Kasumi-1 (cell line): ENCODE measurements at regions not wholly inside any gene's neighbourhood (a gene's known extent, or its start where the extent isn't known, plus 50 kb on each side); places are given as distances from the start of the nearest gene placed in this dataset.

Source experiments
- DNase-seq, 2 experiments: peaks; one replicate each; lab custom pipeline; 2025; lab: John Stamatoyannopoulos, UW

DNA sequence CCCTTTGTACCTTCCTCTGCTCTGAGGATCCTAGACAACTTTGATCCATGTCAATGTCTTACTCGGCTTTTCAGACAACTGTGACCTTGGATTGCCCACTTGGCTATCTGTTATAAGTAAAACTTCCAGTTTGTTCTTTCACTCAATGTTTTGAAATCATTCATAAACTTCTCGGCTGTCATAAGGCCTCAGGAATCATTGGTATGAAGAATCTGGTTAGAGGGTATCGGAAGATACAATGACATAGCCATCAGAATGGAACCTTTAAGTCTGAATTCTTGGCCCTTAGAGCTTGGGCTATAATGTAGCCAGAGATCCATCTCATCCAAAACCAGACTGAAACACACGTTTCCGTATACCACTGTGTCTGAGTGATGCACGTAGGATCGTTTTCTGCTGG lies 59.0 kb upstream of the WDR1 start:
- no peak for DNase-seq

- DNase-seq, result no peak
These were observed 57.5 kb upstream of the WDR1 start for GRCh38 chr4:10173754-10174749.

DNA sequence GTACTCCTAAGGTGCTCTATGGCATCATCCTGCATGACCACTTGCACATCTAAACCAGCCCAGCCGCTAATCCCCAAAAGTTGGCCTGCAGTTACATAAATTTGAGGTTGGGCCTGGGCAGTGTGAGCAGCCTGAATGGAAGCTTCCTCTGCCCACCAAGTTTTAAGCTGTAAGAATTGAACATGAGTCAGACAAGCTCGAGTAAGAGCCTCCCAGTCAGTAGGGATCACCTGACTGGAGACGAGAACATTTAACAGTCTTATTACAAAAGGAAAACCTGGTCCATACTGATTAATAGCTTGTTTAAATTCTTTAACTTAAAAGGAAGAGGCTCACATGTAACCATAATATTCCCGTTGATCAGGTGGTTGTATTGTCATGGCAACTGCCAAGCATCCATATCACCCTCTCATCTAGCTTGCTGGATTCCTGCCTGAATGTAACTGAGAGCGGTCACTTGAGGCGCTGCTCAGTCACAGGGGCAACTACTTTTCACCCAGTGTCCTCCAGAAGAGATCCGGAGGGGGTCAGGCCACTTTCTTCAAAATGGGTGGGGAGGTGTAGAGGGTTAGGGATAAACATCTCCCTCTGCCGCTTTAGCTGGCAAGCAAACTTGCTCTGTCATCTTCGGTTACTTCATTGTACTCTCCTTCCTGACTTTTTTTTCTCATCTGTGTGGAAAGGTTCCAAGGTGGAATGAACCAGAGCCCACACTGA lies 56.6 kb upstream of the WDR1 start:
- no peak for DNase-seq

DNA sequence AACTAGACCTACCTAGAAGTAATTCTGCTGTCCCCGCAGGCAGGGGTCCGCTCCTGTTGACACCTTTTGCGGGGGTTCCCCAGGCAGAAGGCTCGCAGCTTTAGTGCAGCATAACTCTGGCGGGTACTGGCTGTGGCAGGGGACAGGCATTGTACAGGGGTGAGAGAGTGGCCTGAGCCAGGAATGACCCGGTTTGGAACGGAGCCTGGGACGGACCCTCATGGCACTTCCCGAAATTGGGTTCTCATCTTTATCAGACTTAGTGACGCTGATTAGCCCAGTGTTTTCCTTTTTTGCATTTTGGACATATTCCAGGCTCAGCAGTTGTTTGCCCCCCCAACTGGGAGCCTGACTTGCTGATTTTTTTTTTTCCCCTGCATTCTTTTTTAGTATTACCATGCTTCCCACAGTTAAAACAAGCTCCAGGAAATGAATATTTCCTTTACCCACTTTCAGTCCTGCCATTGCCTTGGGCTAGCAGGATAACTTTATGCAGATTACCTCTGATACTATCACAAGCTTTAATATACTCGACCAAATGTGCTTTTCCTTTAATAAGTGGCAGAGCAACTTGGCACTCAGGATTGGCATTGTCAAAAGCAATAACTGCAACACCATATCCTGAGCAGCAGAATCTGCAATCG lies 55.8 kb upstream of the WDR1 start:
- DNase-seq, result no peak

- DNase-seq, result no peak
These were observed 54.5 kb upstream of the WDR1 start for GRCh38 chr4:10171055-10171454.

DNA sequence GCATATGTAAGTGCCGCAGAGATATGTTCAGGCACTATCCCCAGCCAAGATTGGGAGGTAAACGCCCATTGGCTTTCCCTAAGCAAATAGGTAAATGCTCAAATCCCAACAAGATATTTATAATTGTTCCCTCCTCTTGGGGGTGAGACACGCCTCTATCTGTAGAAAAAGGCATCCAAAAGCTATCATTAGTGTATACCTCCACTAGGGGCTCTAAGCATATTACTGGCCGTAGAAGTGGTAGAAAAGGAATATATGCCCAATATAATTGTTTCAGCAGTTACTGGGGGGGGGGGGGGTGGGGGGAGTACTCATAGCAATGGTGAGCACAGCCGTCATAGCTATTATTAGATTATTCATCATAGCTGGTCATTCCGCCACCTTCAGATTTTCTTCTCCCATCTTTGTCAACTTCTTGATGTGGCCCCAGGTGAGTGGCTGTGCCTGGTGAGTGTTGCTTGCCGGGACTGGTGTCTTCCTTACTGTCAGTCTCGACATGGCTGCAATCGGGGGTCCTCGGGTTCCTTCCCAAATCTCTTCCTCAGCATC lies 53.3 kb upstream of the WDR1 start:
- no peak for DNase-seq

DNA sequence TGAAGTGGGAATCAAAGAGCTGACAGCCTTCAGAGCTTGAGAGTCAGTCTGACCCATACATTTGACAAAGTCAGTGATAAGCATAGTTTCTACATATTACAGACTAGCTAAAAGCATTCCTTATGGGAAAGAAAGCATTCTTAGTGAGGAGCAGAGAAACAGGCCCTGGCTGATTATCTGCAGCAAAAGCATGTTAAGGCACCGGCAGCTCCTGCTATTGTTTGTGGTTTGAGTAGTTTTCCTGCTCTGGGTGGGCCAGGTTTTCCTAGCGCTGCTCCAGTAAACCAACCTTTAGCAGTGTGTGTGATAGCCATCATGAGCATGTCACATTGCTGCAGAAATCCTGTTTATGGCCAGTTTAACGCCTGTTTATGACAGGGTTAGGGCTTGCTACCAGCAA lies 51.6 kb upstream of the WDR1 start:
- DNase-seq, result no peak

DNA sequence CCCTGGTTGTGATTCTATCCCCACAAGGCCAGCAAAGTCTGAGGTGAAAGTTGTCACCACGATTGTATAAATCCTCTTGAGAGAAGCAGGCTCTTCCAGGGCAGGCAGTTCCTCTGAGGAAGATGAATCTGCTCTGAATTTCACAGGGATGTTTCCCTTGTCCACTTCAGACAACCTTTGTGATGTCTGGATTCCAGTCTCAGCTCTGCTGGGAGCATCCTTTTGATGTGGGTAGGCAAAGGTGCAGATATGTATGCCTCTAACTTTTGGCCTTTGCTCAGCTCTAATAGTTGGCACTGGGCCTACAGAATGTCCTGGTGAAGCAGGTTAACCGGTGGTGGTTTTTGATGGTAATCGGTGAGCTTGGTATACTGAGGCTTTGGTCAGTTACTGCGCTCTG lies 50.6 kb upstream of the WDR1 start:
- no peak for DNase-seq
